H1 (cell line): ENCODE measurements at regions not wholly inside any gene's neighbourhood (a gene's known extent, or its start where the extent isn't known, plus 50 kb on each side); places are given as distances from the start of the nearest gene placed in this dataset.

Experiments
- CTCF ChIA-PET: fragments of 300-600 bp; sonication (Branson Sonifier 250); formaldehyde crosslinking; loops from one replicate; lab custom pipeline; 2021; ENCODE audit not compliant: partially characterized antibody; lab: Charles Lee
- POLR2A ChIA-PET: fragments of 300-600 bp; sonication (Branson Sonifier 250); formaldehyde crosslinking; loops from one replicate; lab custom pipeline; 2021; ENCODE audit warnings: inconsistent platforms; ENCODE audit not compliant: partially characterized antibody; lab: Charles Lee
- DNase-seq, 2 experiments: peaks; one replicate each; pipeline versions ENCODE4 v3.0.0 to v3.0.0-alpha.2; 2010 to 2022; ENCODE audit warnings: low spot score in 2 of 2, low read depth in 1 of 2, mixed read lengths in 1 of 2
- FAIRE-seq: peaks from 2 replicates; lab custom pipeline; 2011; peaks lifted over from hg19 to GRCh38; lab: Jason Lieb, UNC
- H2AFZ ChIP-seq: 2 replicates; pipeline ENCODE4 v1.8.1; 2012; ENCODE audit warnings: low read length, inconsistent platforms
- H2AK5ac ChIP-seq: 2 replicates; pipeline ENCODE4 v1.6.1; 2013; ENCODE audit warnings: low read depth, low read length
- H2BK120ac ChIP-seq: replicated peaks from 2 replicates; pipeline ENCODE3; 2013; ENCODE audit warnings: low read depth, low read length, inconsistent platforms
- H2BK12ac ChIP-seq: 2 replicates; pipeline ENCODE4 v1.6.1; 2013; ENCODE audit warnings: low read depth, low read length
- H2BK15ac ChIP-seq: 2 replicates; pipeline ENCODE4 v1.6.1; 2013; ENCODE audit warnings: low read length
- H2BK20ac ChIP-seq: 2 replicates; pipeline ENCODE4 v1.6.1; 2013; ENCODE audit warnings: low read length
- H2BK5ac ChIP-seq: 2 replicates; pipeline ENCODE4 v1.6.1; 2013; ENCODE audit warnings: low read depth, low read length
- H3K14ac ChIP-seq: 2 replicates; pipeline ENCODE4 v1.6.1; 2013; ENCODE audit warnings: inconsistent platforms; ENCODE audit not compliant: insufficient read length
- H3K18ac ChIP-seq: 2 replicates; pipeline ENCODE4 v1.6.1; 2013; ENCODE audit warnings: low read length; ENCODE audit errors: extremely low read depth
- H3K23ac ChIP-seq: 2 replicates; pipeline ENCODE4 v1.6.1; 2013; ENCODE audit warnings: inconsistent platforms; ENCODE audit not compliant: insufficient read length
- H3K23me2 ChIP-seq: 2 replicates; pipeline ENCODE4 v1.6.1; 2013; ENCODE audit warnings: low read depth, low read length
- H3K27ac ChIP-seq: 2 replicates; pipeline ENCODE4 v1.6.1; 2011; ENCODE audit warnings: low read depth, low read length, inconsistent platforms
- H3K27me3 ChIP-seq, 4 experiments: replicated peaks in 1 of 4; 1 replicate in 1 of 4; 2 replicates in 3 of 4; pipeline versions ENCODE4 v1.6.1 to v1.8.1; 2011 to 2013; ENCODE audit warnings: low read length in 3 of 4, mild to moderate bottlenecking in 3 of 4, inconsistent platforms in 2 of 4, mixed read lengths in 2 of 4, moderate library complexity in 1 of 4; ENCODE audit not compliant: control insufficient read depth in 3 of 4, insufficient read depth in 3 of 4; ENCODE audit errors: extremely low read depth in 1 of 4
- H3K36me3 ChIP-seq, 4 experiments: 2 replicates each; pipeline versions ENCODE4 v1.6.1 to v1.8.1; 2011 to 2013; ENCODE audit warnings: mild to moderate bottlenecking in 4 of 4, low read length in 3 of 4, moderate library complexity in 2 of 4, control low read depth in 1 of 4, inconsistent platforms in 1 of 4; ENCODE audit not compliant: insufficient read depth in 4 of 4, control insufficient read depth in 2 of 4
- H3K4ac ChIP-seq: replicated peaks from 2 replicates; pipeline ENCODE3; 2013; ENCODE audit warnings: low read length, low read depth, mixed read lengths, inconsistent platforms; ENCODE audit not compliant: insufficient read length
- H3K4me1 ChIP-seq, 4 experiments: replicated peaks in 1 of 4; 1 replicate in 1 of 4; 2 replicates in 3 of 4; pipeline versions ENCODE4 v1.6.1 to v1.8.1; 2011 to 2013; ENCODE audit warnings: low read length in 3 of 4, inconsistent platforms in 2 of 4, mixed read lengths in 1 of 4; ENCODE audit not compliant: insufficient read depth in 4 of 4, control insufficient read depth in 3 of 4
- H3K4me2 ChIP-seq, 2 experiments: 2 replicates each; pipeline versions ENCODE4 v1.6.1 to v1.8.1; 2011 to 2013; ENCODE audit warnings: low read depth in 2 of 2, low read length in 2 of 2, control low read depth in 1 of 2, inconsistent platforms in 1 of 2, mild to moderate bottlenecking in 1 of 2; ENCODE audit not compliant: insufficient read depth in 1 of 2
- H3K4me3 ChIP-seq, 4 experiments: fragments of 200-600, 300-600 bp in 1 of 4; sonication (generic), shearing (Covaris generic), sonication (Bioruptor Twin) in 1 of 4; 2 replicates each; pipeline versions ENCODE4 v1.5.1 to v1.8.1; 2011 to 2016; ENCODE audit warnings: low read length in 4 of 4, low read depth in 3 of 4, control low read depth in 2 of 4, inconsistent platforms in 2 of 4, mild to moderate bottlenecking in 2 of 4, mixed read lengths in 1 of 4, moderate library complexity in 1 of 4; ENCODE audit not compliant: insufficient read depth in 2 of 4; ENCODE audit errors: extremely low read depth in 1 of 4
- H3K56ac ChIP-seq: replicated peaks from 2 replicates; pipeline ENCODE3; 2013; ENCODE audit warnings: low read depth, mild to moderate bottlenecking, mixed read lengths, low read length, inconsistent platforms; ENCODE audit not compliant: insufficient read length
- H3K79me1 ChIP-seq: 2 replicates; pipeline ENCODE4 v1.6.1; 2013; ENCODE audit warnings: low read depth, low read length, control low read depth
- H3K79me2 ChIP-seq, 2 experiments: 2 replicates each; pipeline versions ENCODE4 v1.6.1 to v1.8.1; 2012 to 2013; ENCODE audit warnings: low read length in 2 of 2, mild to moderate bottlenecking in 2 of 2, inconsistent platforms in 1 of 2; ENCODE audit not compliant: insufficient read depth in 2 of 2, control insufficient read depth in 1 of 2
- H3K9ac ChIP-seq, 4 experiments: replicated peaks in 1 of 4; 1 replicate in 1 of 4; 2 replicates in 3 of 4; pipeline versions ENCODE4 v1.6.1 to v1.8.1; 2011 to 2013; ENCODE audit warnings: low read depth in 3 of 4, low read length in 3 of 4, control low read depth in 2 of 4, mild to moderate bottlenecking in 2 of 4, moderate library complexity in 2 of 4, inconsistent platforms in 1 of 4; ENCODE audit errors: extremely low read depth in 1 of 4
- H3K9me3 ChIP-seq, 2 experiments: 2 replicates each; pipeline versions ENCODE4 v1.6.1 to v1.8.1; 2012 to 2013; ENCODE audit warnings: mild to moderate bottlenecking in 2 of 2, moderate library complexity in 2 of 2, control low read depth in 1 of 2, inconsistent platforms in 1 of 2, low read depth in 1 of 2, low read length in 1 of 2, mixed read lengths in 1 of 2; ENCODE audit not compliant: insufficient read depth in 2 of 2
- H4K20me1 ChIP-seq, 2 experiments: replicated peaks in 1 of 2; 2 replicates each; pipeline versions ENCODE3 to v1.8.1; 2011 to 2013; ENCODE audit warnings: inconsistent platforms in 2 of 2, low read length in 2 of 2, mild to moderate bottlenecking in 1 of 2; ENCODE audit not compliant: insufficient read depth in 2 of 2, control insufficient read depth in 1 of 2
- H4K5ac ChIP-seq: 2 replicates; pipeline ENCODE4 v1.6.1; 2013; ENCODE audit warnings: low read length, low read depth, mixed read lengths, inconsistent platforms; ENCODE audit not compliant: insufficient read length
- H4K8ac ChIP-seq: 2 replicates; pipeline ENCODE4 v1.8.0; 2013; ENCODE audit warnings: mild to moderate bottlenecking, moderate library complexity, low read length, inconsistent platforms; ENCODE audit not compliant: insufficient read depth; ENCODE audit errors: extremely low read depth
- H4K91ac ChIP-seq: replicated peaks from 2 replicates; pipeline ENCODE3; 2013; ENCODE audit warnings: low read length, mixed read lengths, inconsistent platforms; ENCODE audit not compliant: insufficient read length
- ASH2L ChIP-seq: fragments of 200-600, 300-600 bp; sonication (generic); IDR thresholded peaks from one replicate; pipeline ENCODE4 v1.7.1; 2017; ENCODE audit warnings: low read length
- BCL11A ChIP-seq, 2 experiments: IDR thresholded peaks; one replicate each; pipeline ENCODE4 v1.6.1; 2011; ENCODE audit warnings: low read depth in 2 of 2, low read length in 2 of 2, mild to moderate bottlenecking in 2 of 2
- BRCA1 ChIP-seq: IDR thresholded peaks from 2 replicates; pipeline ENCODE4 v1.6.1; 2012; ENCODE audit warnings: low read depth, low read length, improper control_type of control experiment
- CEBPB ChIP-seq: IDR thresholded peaks from 2 replicates; pipeline ENCODE4 v1.6.1; 2012; ENCODE audit warnings: low read depth, low read length
- GTF2F1 ChIP-seq: IDR thresholded peaks from 2 replicates; pipeline ENCODE4 v1.6.1; 2012; ENCODE audit warnings: low read depth, low read length, improper control_type of control experiment, borderline replicate concordance
- JUND ChIP-seq: IDR thresholded peaks from 2 replicates; pipeline ENCODE4 v1.6.1; 2011; ENCODE audit warnings: mild to moderate bottlenecking, improper control_type of control experiment, low read length
- KDM4A ChIP-seq: IDR thresholded peaks from one replicate; pipeline ENCODE4 v1.7.1; 2012; ENCODE audit warnings: low read depth, mild to moderate bottlenecking, moderate library complexity, low read length, inconsistent platforms; ENCODE audit not compliant: severe bottlenecking
- KDM5A ChIP-seq: fragments of 200-600 bp; IDR thresholded peaks from 2 replicates; pipeline ENCODE4 v1.7.1; 2012; ENCODE audit warnings: mild to moderate bottlenecking, low read length, inconsistent platforms, mixed read lengths
- NANOG ChIP-seq: IDR thresholded peaks from 2 replicates; pipeline ENCODE4 v1.6.1; 2011; ENCODE audit warnings: low read length, low read depth, mild to moderate bottlenecking, inconsistent platforms; ENCODE audit not compliant: insufficient read depth, poor library complexity, severe bottlenecking
- NRF1 ChIP-seq: IDR thresholded peaks from 2 replicates; pipeline ENCODE4 v1.6.1; 2011; ENCODE audit warnings: mild to moderate bottlenecking, low read depth, low read length, improper control_type of control experiment
- POU5F1 ChIP-seq: IDR thresholded peaks from 2 replicates; pipeline ENCODE4 v1.6.1; 2011; ENCODE audit warnings: low read depth, mild to moderate bottlenecking, low read length, moderate library complexity
- RNF2 ChIP-seq: fragments of 200-900, 300-1000 bp; sonication (generic); IDR thresholded peaks from 2 replicates; pipeline ENCODE4 v1.7.1; 2016; ENCODE audit warnings: borderline replicate concordance, low read depth, mild to moderate bottlenecking, antibody characterized with exemption, low read length; ENCODE audit not compliant: poor library complexity, severe bottlenecking; ENCODE audit errors: missing control alignments
- RXRA ChIP-seq: IDR thresholded peaks from 2 replicates; pipeline ENCODE4 v1.6.1; 2011; ENCODE audit warnings: low read depth, mild to moderate bottlenecking, low read length, moderate library complexity; ENCODE audit not compliant: insufficient read depth
- SIN3A ChIP-seq, 2 experiments: IDR thresholded peaks in 1 of 2; conservative IDR thresholded peaks in 1 of 2; 2 replicates each; pipeline ENCODE4 v1.6.1; 2011 to 2012; ENCODE audit warnings: low read length in 2 of 2, improper control_type of control experiment in 1 of 2, low read depth in 1 of 2, mild to moderate bottlenecking in 1 of 2
- SIRT6 ChIP-seq: IDR thresholded peaks from one replicate; pipeline ENCODE4 v1.7.1; 2012; ENCODE audit warnings: low read length, inconsistent platforms
- SP1 ChIP-seq: IDR thresholded peaks from 2 replicates; pipeline ENCODE4 v1.6.1; 2011; ENCODE audit warnings: low read depth, low read length
- WGBS, 2 experiments: shearing (Covaris generic) in 1 of 2; methylation state at CpG; one replicate each; pipeline versions ENCODE4 v1.1.6 to v1.1.7; 2013 to 2015; ENCODE audit warnings: low lambda C conversion rate in 2 of 2, mixed read lengths in 2 of 2, inconsistent platforms in 1 of 2, low coverage in 1 of 2, missing lambda C conversion rate in 1 of 2; ENCODE audit not compliant: insufficient replicate concordance in 2 of 2, insufficient coverage in 1 of 2, insufficient read length in 1 of 2; ENCODE audit errors: extremely low coverage in 1 of 2, missing lambda C conversion rate in 1 of 2; 5-methylcytosine and 5-hydroxymethylcytosine counted together

DNA sequence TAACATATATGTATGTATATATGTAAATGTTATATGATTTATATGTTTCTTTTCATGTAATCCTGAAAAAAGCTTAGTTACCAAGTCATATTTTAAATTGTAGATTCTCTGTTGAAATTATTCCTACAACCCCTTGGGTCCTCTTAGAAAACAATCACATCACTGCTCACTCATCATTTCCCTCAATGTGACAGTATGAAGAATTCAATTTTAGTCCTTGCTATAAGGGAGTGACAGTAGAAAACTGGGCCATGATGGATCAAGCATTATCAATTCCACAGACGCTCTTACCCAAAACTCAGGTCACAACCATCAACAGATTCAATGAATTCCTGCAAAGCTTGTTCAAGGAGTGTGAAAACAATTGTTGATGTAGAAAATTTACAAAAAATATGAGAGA, 1389.5 kb upstream of the ACVR2A start:
- no peaks in the 10 kb centered on the region for H3K23me2 ChIP-seq
- no peaks in the 10 kb centered on the region for H3K27me3 ChIP-seq
- WGBS, 2 experiments, result 76% methylated on average over 1 of the region's 1 CpG; no CpG with 5 or more reads in 1 of the 2 experiments
- POLR2A ChIA-PET, result no interaction called here
- FAIRE-seq, result no peak
- no peak overlapping the region for H2BK5ac ChIP-seq
- DNase-seq, result no peak
- H2AFZ ChIP-seq, result no peak overlapping the region
- no peak overlapping the region for H3K9ac ChIP-seq
- H3K14ac ChIP-seq, result no peak overlapping the region
- H3K79me1 ChIP-seq, result no peaks in the 10 kb centered on the region
- H3K56ac ChIP-seq, result no peak overlapping the region
- H4K20me1 ChIP-seq, result no peaks in the 10 kb centered on the region
- no peak overlapping the region for H2BK12ac ChIP-seq
- no peaks in the 10 kb centered on the region for H3K4me1 ChIP-seq
- no peak overlapping the region for H2BK120ac ChIP-seq
- no peak overlapping the region for H3K4ac ChIP-seq
- H3K4me3 ChIP-seq, result no peak overlapping the region
- H3K18ac ChIP-seq, result no peak overlapping the region
- H4K8ac ChIP-seq, result no peak overlapping the region
- H3K23ac ChIP-seq, result no peak overlapping the region
- no peak overlapping the region for H3K27ac ChIP-seq
- no peak overlapping the region for H2BK20ac ChIP-seq
- no peaks in the 10 kb centered on the region; a peak in 1 of 8 replicates for H3K36me3 ChIP-seq
- no peak overlapping the region for H4K5ac ChIP-seq
- peaks cover 15% of the 10 kb centered on the region in 2 experiments for H3K9me3 ChIP-seq
- H3K4me2 ChIP-seq, result no peak overlapping the region
- H4K91ac ChIP-seq, result no peak overlapping the region
- no peak overlapping the region for H2BK15ac ChIP-seq
- H3K79me2 ChIP-seq, result no peaks in the 10 kb centered on the region
- no peak overlapping the region for H2AK5ac ChIP-seq
- CTCF ChIA-PET, result no interaction called here
- TF ChIP-seq RNF2 (no peak), POU5F1 (no peak), BRCA1 (no peak), NRF1 (no peak), SP1 (no peak), CEBPB (no peak), NANOG (no peak), SIRT6 (no peak), JUND (no peak), ASH2L (no peak), KDM4A (no peak), GTF2F1 (no peak), BCL11A (IDR thresholded peaks at IDR 0.05; ENCODE audit: low read depth in 2 of 2, low read length in 2 of 2) (no peak), RXRA (no peak), KDM5A (no peak), SIN3A (conservative IDR thresholded peaks at IDR 0.05 in 1 of 2, IDR thresholded peaks at IDR 0.05 in 1 of 2; ENCODE audit: low read depth in 1 of 2, low read length in 2 of 2) (no peak)
